Esophagus muscularis mucosa (tissue), 3 donors: ENCODE measurements at regions not wholly inside any gene's neighbourhood (a gene's known extent, or its start where the extent isn't known, plus 50 kb on each side); places are given as distances from the start of the nearest gene placed in this dataset.

Experiments used
- EP300 ChIP-seq: sonication (generic); formaldehyde crosslinking; IDR thresholded peaks from one replicate; pipeline ENCODE4 v1.6.1; 2017; ENCODE audit warnings: antibody characterized with exemption
- TF ChIP-seq, protein P1 (sequence below), 3 experiments: fragments of 200-600 bp in 2 of 3; fragments of 450-650 bp in 1 of 3; sonication (generic) in 2 of 3; IDR thresholded peaks; one replicate each; pipeline ENCODE4 v1.5.1; 2017 to 2019; ENCODE audit warnings: antibody characterized with exemption in 3 of 3, mild to moderate bottlenecking in 2 of 3, moderate library complexity in 1 of 3

DNA sequence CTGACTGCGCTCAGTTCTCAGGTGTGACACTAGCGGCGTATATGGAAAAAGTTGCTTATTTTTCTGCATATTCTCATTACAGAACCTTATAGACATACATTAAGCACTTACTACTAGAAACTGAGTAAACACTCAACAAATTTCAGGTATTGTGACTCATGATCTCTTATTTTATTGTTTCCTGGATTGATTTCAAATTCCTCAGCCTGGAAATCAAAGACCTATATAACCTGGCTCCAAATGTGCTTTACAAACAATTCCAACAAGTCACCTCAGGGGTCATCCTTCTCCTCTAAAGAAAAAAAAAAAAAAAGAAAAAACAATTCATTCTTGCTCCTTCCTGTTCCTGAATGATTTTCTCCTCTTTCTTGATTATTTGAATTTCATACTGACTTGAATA is 152.3 kb downstream of the ADAM29 start:
- TF ChIP-seq, protein P1, sequence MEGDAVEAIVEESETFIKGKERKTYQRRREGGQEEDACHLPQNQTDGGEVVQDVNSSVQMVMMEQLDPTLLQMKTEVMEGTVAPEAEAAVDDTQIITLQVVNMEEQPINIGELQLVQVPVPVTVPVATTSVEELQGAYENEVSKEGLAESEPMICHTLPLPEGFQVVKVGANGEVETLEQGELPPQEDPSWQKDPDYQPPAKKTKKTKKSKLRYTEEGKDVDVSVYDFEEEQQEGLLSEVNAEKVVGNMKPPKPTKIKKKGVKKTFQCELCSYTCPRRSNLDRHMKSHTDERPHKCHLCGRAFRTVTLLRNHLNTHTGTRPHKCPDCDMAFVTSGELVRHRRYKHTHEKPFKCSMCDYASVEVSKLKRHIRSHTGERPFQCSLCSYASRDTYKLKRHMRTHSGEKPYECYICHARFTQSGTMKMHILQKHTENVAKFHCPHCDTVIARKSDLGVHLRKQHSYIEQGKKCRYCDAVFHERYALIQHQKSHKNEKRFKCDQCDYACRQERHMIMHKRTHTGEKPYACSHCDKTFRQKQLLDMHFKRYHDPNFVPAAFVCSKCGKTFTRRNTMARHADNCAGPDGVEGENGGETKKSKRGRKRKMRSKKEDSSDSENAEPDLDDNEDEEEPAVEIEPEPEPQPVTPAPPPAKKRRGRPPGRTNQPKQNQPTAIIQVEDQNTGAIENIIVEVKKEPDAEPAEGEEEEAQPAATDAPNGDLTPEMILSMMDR (IDR thresholded peaks at IDR 0.05): no peak
- TF ChIP-seq EP300: no peak
